Activated naive CD8-positive, alpha-beta T cell treated with anti-CD3 and anti-CD28 coated beads, Interleukin-2, amount 50 U/mL, for 24 hours (primary cell): ENCODE measurements at regions not wholly inside any gene's neighbourhood (a gene's known extent, or its start where the extent isn't known, plus 50 kb on each side); places are given as distances from the start of the nearest gene placed in this dataset.

Experiments used
- ATAC-seq: fragments of 150-1000 bp; cut with Tn5 transposase; one replicate; pipeline ENCODE4 v1.10.0; 2021
- DNase-seq: peaks from one replicate; pipeline ENCODE4 v3.0.0; 2021
- H3K27ac Mint-ChIP-seq: one replicate; pipeline ENCODE4 v1.8.0; 2021; ENCODE audit warnings: mild to moderate bottlenecking, mixed read lengths
- H3K27me3 Mint-ChIP-seq: one replicate; pipeline ENCODE4 v1.8.0; 2021; ENCODE audit warnings: mixed read lengths
- H3K36me3 Mint-ChIP-seq: one replicate; pipeline ENCODE4 v1.8.0; 2021; ENCODE audit warnings: low read depth, mixed read lengths
- H3K4me1 Mint-ChIP-seq: one replicate; pipeline ENCODE4 v1.8.0; 2021; ENCODE audit warnings: mixed read lengths
- H3K4me3 Mint-ChIP-seq: one replicate; pipeline ENCODE4 v1.8.0; 2021; ENCODE audit warnings: mild to moderate bottlenecking, moderate library complexity, mixed read lengths
- H3K9me3 Mint-ChIP-seq: one replicate; pipeline ENCODE4 v1.8.0; 2021; ENCODE audit warnings: mixed read lengths

DNA sequence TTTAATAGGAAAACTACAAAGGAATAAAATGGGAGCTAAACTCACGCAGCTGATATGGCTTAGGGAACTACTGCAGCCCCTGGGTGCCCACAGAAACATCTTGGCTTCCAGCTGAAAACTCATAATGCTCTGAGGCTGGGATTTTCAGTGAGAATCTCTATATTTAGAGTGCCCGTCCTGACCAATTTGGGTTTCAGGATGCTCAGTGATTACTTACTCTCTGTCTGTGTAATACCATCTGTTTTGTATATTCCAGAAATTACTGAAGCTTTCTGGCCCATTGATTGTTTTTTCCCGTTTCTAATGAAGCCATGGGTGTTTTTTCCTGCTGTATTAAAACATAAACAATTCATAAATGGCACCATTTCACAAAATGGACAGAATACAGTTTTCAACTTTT is 50.6 kb upstream of the ZNF385D start:
- Mint-ChIP-seq H3K27me3 (no peaks in the 10 kb centered on the region), H3K4me3 (no peak overlapping the region), H3K27ac (no peak overlapping the region), H3K36me3 (no peaks in the 10 kb centered on the region), H3K9me3 (peaks cover 11% of the 10 kb centered on the region), H3K4me1 (no peaks in the 10 kb centered on the region)
- DNase-seq, result no peak
- ATAC-seq, result no peak

DNA sequence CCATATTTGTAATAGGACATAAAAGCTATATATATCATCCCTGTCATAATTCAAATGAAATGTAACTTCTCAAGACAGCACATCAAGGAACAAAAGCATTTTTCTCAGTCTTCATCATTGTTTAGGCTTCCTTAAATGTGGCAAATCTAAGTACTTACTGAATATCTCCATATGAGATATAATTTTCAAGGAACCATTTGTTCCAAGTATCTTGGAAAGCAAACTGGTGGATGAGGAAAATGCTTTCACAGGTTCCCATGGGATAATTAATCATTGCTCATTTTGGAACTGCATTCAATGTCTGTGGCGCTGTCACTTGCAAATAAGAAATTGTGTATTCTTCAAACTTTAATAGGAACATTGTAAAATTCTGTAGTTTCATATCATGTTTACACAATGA is 52.6 kb upstream of the ZNF385D start:
- no peaks in the 10 kb centered on the region for H3K4me1 Mint-ChIP-seq
- peaks cover 11% of the 10 kb centered on the region for H3K9me3 Mint-ChIP-seq
- DNase-seq (no peak), ATAC-seq (no peak)
- H3K36me3 Mint-ChIP-seq, result no peaks in the 10 kb centered on the region
- no peak overlapping the region for H3K27ac Mint-ChIP-seq
- no peaks in the 10 kb centered on the region for H3K27me3 Mint-ChIP-seq
- no peak overlapping the region for H3K4me3 Mint-ChIP-seq

DNA sequence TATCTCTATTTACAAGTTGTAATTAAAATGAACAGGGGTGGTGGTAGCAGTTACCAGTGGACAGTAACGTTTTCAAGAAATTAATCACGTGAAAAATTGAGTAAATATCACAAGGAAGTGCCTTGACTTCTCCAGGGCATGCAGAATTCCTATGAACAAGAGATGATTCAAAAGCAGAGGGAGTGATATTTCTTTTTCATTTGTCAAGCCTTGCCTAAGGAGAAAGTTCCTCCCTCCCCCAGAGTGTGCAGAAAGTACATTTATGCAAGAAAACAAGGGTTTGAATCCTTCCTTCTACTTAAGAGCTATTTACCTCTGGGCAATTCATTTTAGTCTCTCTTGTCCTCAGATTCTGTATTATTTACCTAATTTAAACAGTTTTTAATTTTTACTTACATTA is 53.3 kb upstream of the ZNF385D start:
- H3K27me3 Mint-ChIP-seq, result no peaks in the 10 kb centered on the region
- no peak for DNase-seq

DNA sequence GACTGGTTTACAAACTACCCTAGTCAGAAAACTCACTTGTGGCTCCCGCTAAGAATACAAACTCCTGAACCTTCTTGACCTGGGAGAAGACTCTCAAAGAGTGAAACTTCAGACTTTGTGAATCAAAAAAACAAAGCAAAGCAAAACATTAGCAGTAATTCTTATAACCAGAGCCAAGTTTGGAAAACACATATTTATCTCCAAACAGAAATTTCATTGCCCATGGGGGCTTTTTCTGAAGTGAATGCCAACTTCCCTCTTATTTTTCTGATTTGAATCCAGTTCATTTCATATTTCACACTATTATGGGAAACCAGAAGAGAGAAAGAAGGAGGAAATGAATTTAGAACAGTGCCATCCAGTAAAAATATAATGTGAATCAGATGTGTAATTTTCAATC is 55.7 kb upstream of the ZNF385D start:
- H3K36me3 Mint-ChIP-seq, result no peaks in the 10 kb centered on the region
- H3K27ac Mint-ChIP-seq, result no peak overlapping the region
- no peak overlapping the region for H3K4me3 Mint-ChIP-seq
- H3K4me1 Mint-ChIP-seq, result no peaks in the 10 kb centered on the region
- no peaks in the 10 kb centered on the region for H3K27me3 Mint-ChIP-seq
- no peak for ATAC-seq
- DNase-seq, result no peak
- peaks cover 4% of the 10 kb centered on the region for H3K9me3 Mint-ChIP-seq

More for the DNA sequence above, 53.3 kb upstream of the ZNF385D start:
- no peaks in the 10 kb centered on the region for H3K36me3 Mint-ChIP-seq
- H3K4me3 Mint-ChIP-seq, result no peak overlapping the region
- H3K4me1 Mint-ChIP-seq, result no peaks in the 10 kb centered on the region
- no peak overlapping the region for H3K27ac Mint-ChIP-seq
- peaks cover 11% of the 10 kb centered on the region for H3K9me3 Mint-ChIP-seq
- no peak for ATAC-seq

DNA sequence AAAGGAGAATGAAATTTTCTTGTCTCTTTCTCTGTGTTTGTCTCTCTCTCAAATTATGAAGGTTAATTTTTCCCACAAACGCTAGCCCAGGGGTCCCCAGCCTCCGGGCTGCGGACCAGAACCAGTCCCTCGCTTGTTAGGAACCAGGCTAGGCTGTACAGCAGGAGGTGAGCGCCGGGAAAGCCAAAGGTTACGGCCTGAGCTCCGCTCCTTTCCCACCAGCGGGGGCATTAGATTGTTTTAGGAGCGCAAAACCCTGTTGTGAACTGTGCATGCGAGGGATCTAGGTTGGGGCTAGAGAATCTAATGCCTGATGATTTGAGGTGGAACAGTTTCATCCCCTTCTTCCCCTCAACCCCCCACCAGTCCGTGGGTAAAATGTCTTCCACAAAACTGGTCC is 74.7 kb upstream of the ZNF385D start:
- H3K9me3 Mint-ChIP-seq, result no peaks in the 10 kb centered on the region
- no peaks in the 10 kb centered on the region for H3K27me3 Mint-ChIP-seq
- DNase-seq (no peak), ATAC-seq (no peak)
- H3K4me1 Mint-ChIP-seq, result no peaks in the 10 kb centered on the region
- H3K4me3 Mint-ChIP-seq, result no peak overlapping the region
- no peaks in the 10 kb centered on the region for H3K36me3 Mint-ChIP-seq
- no peak overlapping the region for H3K27ac Mint-ChIP-seq

DNA sequence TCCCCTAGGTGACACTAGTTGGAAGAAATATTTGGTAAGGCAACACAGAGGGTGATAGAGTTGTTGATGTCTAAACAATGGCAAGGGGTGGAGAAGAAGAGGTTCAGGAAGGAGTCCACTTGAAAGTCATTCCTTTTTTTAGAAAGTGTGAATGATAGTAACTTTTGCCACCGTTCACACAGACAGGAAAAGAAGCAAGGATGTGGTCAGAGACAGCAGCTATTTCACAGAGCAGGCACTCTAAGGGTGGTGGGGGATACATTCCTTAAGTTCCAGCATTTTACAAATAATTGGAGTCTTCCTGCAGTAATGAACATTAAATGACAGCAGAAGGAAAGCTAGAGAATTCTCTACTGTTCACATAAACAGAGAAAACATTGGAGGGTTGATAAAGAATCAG is 75.4 kb upstream of the ZNF385D start:
- DNase-seq, result no peak
- Mint-ChIP-seq H3K36me3 (no peaks in the 10 kb centered on the region), H3K4me1 (no peaks in the 10 kb centered on the region), H3K4me3 (no peak overlapping the region), H3K27ac (no peak overlapping the region), H3K9me3 (no peaks in the 10 kb centered on the region), H3K27me3 (no peaks in the 10 kb centered on the region)
- no peak for ATAC-seq

DNA sequence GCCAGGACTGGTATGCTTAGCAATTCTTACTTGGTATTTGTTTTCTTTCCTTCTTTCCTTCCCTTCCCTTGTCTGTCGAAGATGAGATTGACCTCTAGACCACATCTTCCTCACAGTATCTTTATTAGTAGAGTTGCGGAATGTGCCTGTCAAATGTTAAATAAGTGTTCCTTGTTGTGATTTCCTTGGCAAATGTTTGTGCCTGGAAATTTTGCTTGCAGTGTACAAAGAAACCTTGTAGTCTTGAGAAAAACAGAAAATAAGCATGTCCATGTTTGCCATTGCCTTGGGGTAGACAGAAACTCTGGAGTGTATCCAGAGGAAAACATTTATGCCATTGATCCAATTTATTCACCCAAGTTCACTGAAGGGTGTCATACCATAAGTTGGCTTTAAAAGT is 79.5 kb upstream of the ZNF385D start:
- Mint-ChIP-seq H3K36me3 (no peaks in the 10 kb centered on the region), H3K4me3 (no peak overlapping the region), H3K27ac (no peak overlapping the region), H3K9me3 (peaks cover 5% of the 10 kb centered on the region), H3K4me1 (no peaks in the 10 kb centered on the region), H3K27me3 (no peaks in the 10 kb centered on the region)
- ATAC-seq, result no peak
- no peak for DNase-seq

DNA sequence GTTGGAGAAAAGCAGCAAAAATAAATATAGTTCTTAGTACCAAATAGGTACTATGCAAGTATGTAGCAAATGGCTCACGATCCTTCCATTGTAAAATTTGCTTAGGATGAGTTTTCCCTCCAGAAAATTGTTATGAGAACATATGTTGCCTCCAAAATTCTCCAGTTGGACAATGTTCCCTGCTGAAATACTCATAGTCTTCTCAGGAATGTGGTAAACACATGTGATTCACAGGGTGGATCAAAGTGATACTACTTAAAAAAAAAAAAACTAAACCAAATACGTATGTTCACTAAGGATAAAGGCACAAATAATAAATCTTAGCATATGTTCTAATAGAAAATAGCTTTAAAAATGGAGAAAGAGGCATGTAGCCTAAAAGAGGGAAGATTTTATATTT is 84.3 kb upstream of the ZNF385D start:
- ATAC-seq (no peak), DNase-seq (no peak)
- no peak overlapping the region for H3K4me3 Mint-ChIP-seq
- H3K27me3 Mint-ChIP-seq, result no peaks in the 10 kb centered on the region
- H3K27ac Mint-ChIP-seq, result no peak overlapping the region
- peaks cover 10% of the 10 kb centered on the region for H3K9me3 Mint-ChIP-seq
- no peaks in the 10 kb centered on the region for H3K36me3 Mint-ChIP-seq
- no peaks in the 10 kb centered on the region for H3K4me1 Mint-ChIP-seq

DNA sequence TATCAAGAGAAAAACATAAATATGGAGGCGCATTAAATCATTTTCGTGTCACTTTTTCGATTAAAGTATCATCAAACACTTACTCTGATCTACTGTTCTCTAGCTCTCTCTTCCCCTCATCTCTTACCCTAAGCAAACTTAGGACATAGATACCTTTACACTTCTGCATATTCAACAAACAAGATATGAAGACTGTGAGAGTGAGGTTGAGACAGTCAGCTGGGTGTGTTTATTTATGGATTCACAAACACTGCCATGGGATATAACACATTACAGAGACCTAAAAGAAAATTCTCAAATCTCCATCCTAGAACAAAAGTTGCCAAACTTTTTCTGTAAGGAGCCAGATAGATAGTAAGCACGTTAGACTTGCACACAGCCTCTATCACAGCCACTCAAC is 85.2 kb upstream of the ZNF385D start:
- H3K27me3 Mint-ChIP-seq, result no peaks in the 10 kb centered on the region
- DNase-seq (no peak), ATAC-seq (no peak)
- peaks cover 10% of the 10 kb centered on the region for H3K9me3 Mint-ChIP-seq
- H3K36me3 Mint-ChIP-seq, result no peaks in the 10 kb centered on the region
- no peak overlapping the region for H3K4me3 Mint-ChIP-seq
- no peaks in the 10 kb centered on the region for H3K4me1 Mint-ChIP-seq
- no peak overlapping the region for H3K27ac Mint-ChIP-seq

DNA sequence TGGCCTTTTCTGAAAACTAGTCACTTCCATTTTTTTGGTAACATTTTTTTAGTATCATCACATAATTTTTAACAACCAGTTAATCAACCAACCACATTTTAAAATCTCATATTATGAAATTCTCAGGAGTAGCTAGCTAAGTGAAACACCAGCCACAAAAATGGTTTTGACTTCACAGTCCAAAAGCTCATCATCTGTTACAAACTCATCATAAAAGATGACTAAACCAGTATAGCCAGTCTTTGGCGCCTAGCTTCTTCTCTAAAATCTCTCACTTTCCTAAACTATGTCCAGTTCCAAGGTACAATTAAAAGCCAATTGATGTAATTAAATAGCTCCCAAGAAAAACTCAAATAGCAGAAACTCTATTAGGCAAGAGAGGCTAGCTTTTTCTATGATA is 88.2 kb upstream of the ZNF385D start:
- H3K9me3 Mint-ChIP-seq, result peaks cover 5% of the 10 kb centered on the region
- no peak overlapping the region for H3K27ac Mint-ChIP-seq
- H3K4me3 Mint-ChIP-seq, result no peak overlapping the region
- DNase-seq (no peak), ATAC-seq (no peak)
- no peaks in the 10 kb centered on the region for H3K36me3 Mint-ChIP-seq
- no peaks in the 10 kb centered on the region for H3K4me1 Mint-ChIP-seq
- H3K27me3 Mint-ChIP-seq, result no peaks in the 10 kb centered on the region

DNA sequence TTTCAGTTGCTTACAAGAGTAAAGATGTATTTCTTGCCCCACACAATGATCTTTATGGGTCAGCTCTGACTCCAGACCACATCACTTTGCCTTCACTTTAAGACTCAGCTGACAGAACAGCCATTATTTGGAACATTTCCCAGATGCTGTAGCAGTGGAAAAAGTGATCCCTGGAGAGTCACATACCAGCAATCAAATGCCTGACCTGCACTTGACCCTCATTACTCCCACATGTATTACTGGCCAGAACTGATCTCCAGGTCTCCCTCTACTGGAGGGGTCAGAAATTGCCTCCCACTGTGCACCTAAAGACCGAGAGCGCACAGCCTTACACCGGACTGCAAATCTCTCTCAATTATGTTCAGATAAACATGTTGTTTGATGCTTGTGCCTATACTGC is 88.6 kb upstream of the ZNF385D start:
- H3K4me1 Mint-ChIP-seq, result no peaks in the 10 kb centered on the region
- H3K27me3 Mint-ChIP-seq, result no peaks in the 10 kb centered on the region
- no peaks in the 10 kb centered on the region for H3K36me3 Mint-ChIP-seq
- no peak overlapping the region for H3K4me3 Mint-ChIP-seq
- no peak overlapping the region for H3K27ac Mint-ChIP-seq
- ATAC-seq (no peak), DNase-seq (no peak)
- H3K9me3 Mint-ChIP-seq, result peaks cover 5% of the 10 kb centered on the region

DNA sequence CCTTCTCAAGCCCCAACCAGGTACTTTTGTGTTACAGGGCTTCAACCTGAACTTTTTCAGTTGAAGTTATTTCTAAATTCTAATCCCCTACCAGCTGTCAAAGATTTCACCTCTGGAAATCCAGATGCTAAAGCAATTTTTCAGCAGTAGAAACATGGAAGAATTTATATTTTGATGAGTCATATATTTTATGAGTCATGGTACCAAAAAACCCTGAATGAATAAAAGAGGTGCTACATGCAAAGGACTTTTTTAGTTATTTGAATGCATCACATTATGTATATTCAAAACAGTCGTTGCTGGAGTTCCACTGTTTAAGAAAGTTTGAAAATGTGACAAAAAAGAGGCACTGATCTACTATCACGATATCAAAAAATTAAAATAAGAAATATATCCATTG is 96.0 kb upstream of the ZNF385D start:
- H3K4me1 Mint-ChIP-seq, result no peaks in the 10 kb centered on the region
- no peak for ATAC-seq
- no peak overlapping the region for H3K4me3 Mint-ChIP-seq

DNA sequence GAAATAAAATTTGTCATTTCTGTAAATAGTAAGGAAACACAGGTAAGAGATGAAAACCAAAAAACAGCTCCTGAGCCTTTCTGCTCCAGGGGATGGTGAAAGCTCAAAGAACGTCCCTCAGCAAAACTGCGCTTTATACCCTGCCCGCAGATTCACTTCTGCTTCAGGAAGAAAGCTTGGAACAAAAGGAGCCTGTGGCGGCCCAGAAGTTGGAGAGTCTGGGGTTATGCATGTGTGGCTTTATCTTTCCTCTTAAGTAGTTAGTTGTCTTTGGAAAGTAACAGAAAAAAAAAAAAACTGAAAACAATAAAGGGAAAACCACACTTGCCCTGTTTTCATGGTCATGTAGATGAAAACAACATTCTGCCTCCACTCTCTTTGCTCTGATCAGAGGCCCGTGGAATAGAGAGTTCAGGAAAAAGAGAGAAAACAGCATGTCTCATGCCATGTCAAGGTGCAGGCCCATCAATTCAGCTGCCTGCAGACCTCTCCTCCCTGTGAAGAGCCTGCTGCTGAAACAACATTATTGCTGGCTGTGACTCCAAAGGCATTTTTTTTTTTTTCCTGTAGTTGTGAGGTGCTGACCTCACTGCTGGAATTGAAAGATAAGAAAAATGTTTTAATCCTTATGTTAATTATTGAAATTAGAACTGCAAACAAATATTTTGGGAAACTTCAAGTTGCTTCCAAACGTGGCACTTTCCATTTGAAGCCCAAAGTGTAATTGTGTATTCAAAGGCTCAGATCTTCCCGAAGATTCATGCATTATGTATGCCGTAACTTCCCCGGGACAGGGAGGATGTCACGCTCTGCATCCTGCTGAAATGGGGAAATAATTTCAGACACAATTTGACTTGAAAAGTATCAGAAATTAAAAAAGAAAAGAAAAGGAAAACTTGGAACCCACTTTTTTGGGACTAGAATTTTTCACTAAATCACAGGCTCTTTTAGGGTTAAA is 108.4 kb upstream of the ZNF385D start:
- Mint-ChIP-seq H3K27ac (no peak overlapping the region), H3K4me3 (no peak overlapping the region), H3K36me3 (no peaks in the 10 kb centered on the region), H3K4me1 (no peaks in the 10 kb centered on the region), H3K9me3 (peaks cover 4% of the 10 kb centered on the region), H3K27me3 (no peaks in the 10 kb centered on the region)
- no peak for ATAC-seq
- DNase-seq, result no peak

More for the DNA sequence above, 96.0 kb upstream of the ZNF385D start:
- Mint-ChIP-seq H3K27me3 (no peaks in the 10 kb centered on the region), H3K9me3 (no peaks in the 10 kb centered on the region), H3K36me3 (no peaks in the 10 kb centered on the region), H3K27ac (no peak overlapping the region)
- no peak for DNase-seq

DNA sequence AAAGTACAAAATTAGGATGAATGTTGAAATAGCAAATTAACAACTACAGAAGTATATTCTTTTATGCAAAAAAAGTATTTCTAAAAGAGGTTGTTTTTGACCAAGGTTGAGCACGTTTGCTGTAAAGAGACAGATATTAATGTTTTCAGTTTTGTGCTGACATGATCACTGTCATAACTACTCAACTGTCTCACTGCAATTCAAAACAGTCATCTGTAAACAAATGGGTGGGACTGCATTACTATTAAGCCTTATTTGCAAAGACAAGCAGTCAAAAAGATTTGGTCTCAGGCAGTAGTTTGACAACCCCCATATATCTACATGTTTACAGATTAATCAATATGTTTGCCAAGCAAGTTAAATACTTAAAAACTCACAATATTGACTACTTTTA is 109.1 kb upstream of the ZNF385D start:
- no peaks in the 10 kb centered on the region for H3K4me1 Mint-ChIP-seq
- peaks cover 4% of the 10 kb centered on the region for H3K9me3 Mint-ChIP-seq
- ATAC-seq (no peak), DNase-seq (no peak)
- no peak overlapping the region for H3K27ac Mint-ChIP-seq
- H3K4me3 Mint-ChIP-seq, result no peak overlapping the region
- H3K27me3 Mint-ChIP-seq, result no peaks in the 10 kb centered on the region
- H3K36me3 Mint-ChIP-seq, result no peaks in the 10 kb centered on the region

DNA sequence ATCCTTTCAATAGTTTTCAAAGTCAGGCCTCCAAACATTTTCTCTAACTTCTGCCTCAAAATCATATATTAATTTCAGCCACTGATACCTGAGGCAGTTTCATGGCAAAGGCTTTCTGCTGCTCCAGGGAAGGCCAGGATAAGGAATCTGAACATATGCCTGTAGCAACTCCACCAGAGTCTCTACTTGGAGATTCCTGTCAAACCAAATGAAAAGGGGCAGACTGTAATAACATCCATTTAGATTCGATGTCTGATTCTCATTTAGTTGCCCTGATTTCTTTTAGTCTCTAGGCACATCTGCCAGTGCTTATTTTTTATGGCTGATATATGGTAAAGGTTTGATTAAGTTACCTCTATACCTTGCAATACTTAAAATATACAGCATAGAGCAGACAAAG is 109.6 kb upstream of the ZNF385D start:
- DNase-seq (no peak), ATAC-seq (no peak)
- Mint-ChIP-seq H3K27ac (no peak overlapping the region), H3K4me3 (no peak overlapping the region), H3K9me3 (peaks cover 4% of the 10 kb centered on the region), H3K27me3 (no peaks in the 10 kb centered on the region), H3K4me1 (no peaks in the 10 kb centered on the region), H3K36me3 (no peaks in the 10 kb centered on the region)

DNA sequence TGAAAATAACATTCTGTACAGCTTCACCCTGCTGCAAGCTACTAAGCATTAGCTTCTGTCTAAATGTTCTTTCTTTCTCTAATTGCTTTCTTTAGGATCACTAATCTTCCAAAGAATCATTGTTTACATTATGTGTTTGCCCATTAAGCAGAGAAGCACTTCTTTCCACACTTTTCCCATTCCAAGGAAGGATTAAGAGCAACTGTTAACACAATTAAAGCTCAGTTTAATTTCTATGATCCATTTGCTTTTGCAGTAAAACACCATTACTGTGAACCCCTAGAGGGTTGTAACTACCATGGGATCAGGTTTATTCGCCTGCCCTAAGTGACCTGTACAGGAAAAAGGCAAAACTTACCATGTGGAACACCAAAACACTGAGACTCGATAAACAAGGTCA is 125.8 kb upstream of the ZNF385D start:
- H3K36me3 Mint-ChIP-seq, result no peaks in the 10 kb centered on the region
- no peaks in the 10 kb centered on the region for H3K27me3 Mint-ChIP-seq
- H3K4me1 Mint-ChIP-seq, result no peaks in the 10 kb centered on the region
- DNase-seq, result no peak
- peaks cover 19% of the 10 kb centered on the region for H3K9me3 Mint-ChIP-seq
- ATAC-seq, result no peak
- H3K4me3 Mint-ChIP-seq, result no peak overlapping the region
- no peak overlapping the region for H3K27ac Mint-ChIP-seq
